ENCODE measurements at regions not wholly inside any gene's neighbourhood (a gene's known extent, or its start where the extent isn't known, plus 50 kb on each side); places are given as distances from the start of the nearest gene placed in this dataset.

DNA sequence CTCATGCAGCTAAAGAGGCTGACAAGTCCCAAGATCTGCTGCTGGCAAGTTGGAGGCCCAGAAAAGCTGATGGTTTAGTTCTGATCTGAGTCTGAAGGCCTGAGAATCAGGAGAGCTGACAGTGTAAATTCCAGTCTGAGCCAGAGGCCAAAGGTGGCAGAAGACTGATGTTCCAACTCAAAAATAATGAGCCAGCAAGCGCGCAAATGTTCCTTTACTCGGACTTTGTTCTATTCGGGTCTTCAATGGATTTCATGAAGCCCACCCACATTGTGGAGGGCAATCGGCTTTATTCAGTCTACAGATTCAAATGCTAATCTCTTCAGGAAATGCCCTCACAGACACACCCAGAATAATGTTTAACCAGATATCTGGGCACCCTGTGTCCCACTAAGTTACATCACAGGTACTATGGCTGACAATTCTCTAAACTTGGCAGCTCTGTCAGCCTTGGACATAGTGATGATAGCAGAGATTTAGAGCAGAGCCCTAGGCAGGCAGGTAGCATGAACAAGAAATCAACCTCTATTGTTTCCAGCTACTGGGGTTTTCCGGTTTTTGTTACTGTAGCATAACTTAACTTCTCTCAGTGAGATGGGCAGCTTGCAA lies 318.5 kb downstream of the HRH4 start:
- TF ChIP-seq, protein P1, sequence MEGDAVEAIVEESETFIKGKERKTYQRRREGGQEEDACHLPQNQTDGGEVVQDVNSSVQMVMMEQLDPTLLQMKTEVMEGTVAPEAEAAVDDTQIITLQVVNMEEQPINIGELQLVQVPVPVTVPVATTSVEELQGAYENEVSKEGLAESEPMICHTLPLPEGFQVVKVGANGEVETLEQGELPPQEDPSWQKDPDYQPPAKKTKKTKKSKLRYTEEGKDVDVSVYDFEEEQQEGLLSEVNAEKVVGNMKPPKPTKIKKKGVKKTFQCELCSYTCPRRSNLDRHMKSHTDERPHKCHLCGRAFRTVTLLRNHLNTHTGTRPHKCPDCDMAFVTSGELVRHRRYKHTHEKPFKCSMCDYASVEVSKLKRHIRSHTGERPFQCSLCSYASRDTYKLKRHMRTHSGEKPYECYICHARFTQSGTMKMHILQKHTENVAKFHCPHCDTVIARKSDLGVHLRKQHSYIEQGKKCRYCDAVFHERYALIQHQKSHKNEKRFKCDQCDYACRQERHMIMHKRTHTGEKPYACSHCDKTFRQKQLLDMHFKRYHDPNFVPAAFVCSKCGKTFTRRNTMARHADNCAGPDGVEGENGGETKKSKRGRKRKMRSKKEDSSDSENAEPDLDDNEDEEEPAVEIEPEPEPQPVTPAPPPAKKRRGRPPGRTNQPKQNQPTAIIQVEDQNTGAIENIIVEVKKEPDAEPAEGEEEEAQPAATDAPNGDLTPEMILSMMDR (IDR thresholded peaks at IDR 0.05) = no peak
- TF ChIP-seq POLR2A (IDR thresholded peaks at IDR 0.05) = no peak

All from adrenal gland (tissue), 5 donors.